ENCODE measurements at regions not wholly inside any gene's neighbourhood (a gene's known extent, or its start where the extent isn't known, plus 50 kb on each side); places are given as distances from the start of the nearest gene placed in this dataset.

GRCh38 chr2:14018620-14019019, 613.9 kb upstream of the LRATD1 start:
- Histone ChIP-seq H3K27me3 (ENCODE audit: insufficient read depth) (no peaks in the 10 kb centered on the region), H3K27ac (ENCODE audit: low read depth) (no peak overlapping the region), H3F3A (replicated peaks; ENCODE audit: low read depth) (no peaks in the 10 kb centered on the region), H4K20me1 (replicated peaks; ENCODE audit: insufficient read depth) (no peaks in the 10 kb centered on the region), H3K79me2 (replicated peaks; ENCODE audit: insufficient read depth) (no peaks in the 10 kb centered on the region), H3K4me3 (no peak overlapping the region), H3K4me2 (no peak overlapping the region), H3K9me2 (ENCODE audit: insufficient read depth) (no peaks in the 10 kb centered on the region), H2AFZ (no peak overlapping the region), H3K36me3 (ENCODE audit: insufficient read depth) (no peaks in the 10 kb centered on the region), H3K4me1 (ENCODE audit: insufficient read depth) (peaks cover 4% of the 10 kb centered on the region; the same call in 1 of the 2 replicates)
- H3K4me1 Mint-ChIP-seq = peaks cover 6% of the 10 kb centered on the region; the same call in 2 of the 3 replicates
- no peak overlapping the region for H3K4me3 Mint-ChIP-seq
- no peaks in the 10 kb centered on the region for H3K9me3 Mint-ChIP-seq
- peaks cover 2% of the 10 kb centered on the region for H3K27me3 Mint-ChIP-seq (ENCODE audit: insufficient read depth, low read depth, poor library complexity)
- no peak for ATAC-seq
- H3K36me3 Mint-ChIP-seq (ENCODE audit: low read depth) = no peaks in the 10 kb centered on the region
- H3K27ac Mint-ChIP-seq = no peak overlapping the region
- TF ChIP-seq POLR2AphosphoS5 (IDR thresholded peaks at IDR 0.05; ENCODE audit: low read depth) (no peak), CREB1 (CRISPR knock-in tag; IDR thresholded peaks at IDR 0.05; ENCODE audit: low read depth) (no peak), ZNF331 (CRISPR knock-in tag; IDR thresholded peaks at IDR 0.05; ENCODE audit: low read depth) (no peak), CTCF (conservative IDR thresholded peaks at IDR 0.05; ENCODE audit: low read depth in 2 of 2) (no peak), ZNF462 (CRISPR knock-in tag; IDR thresholded peaks at IDR 0.05) (no peak), EZH2phosphoT487 (IDR thresholded peaks at IDR 0.05; ENCODE audit: unreplicated experiment) (no peak), STAT1 (IDR thresholded peaks at IDR 0.05; ENCODE audit: unreplicated experiment) (no peak), EZH2 (IDR thresholded peaks at IDR 0.05; ENCODE audit: low read depth, unreplicated experiment) (no peak), JUNB (IDR thresholded peaks at IDR 0.05; ENCODE audit: unreplicated experiment) (no peak), ZNF114 (CRISPR knock-in tag; IDR thresholded peaks at IDR 0.05) (no peak)
- TF ChIP-seq, protein P1, sequence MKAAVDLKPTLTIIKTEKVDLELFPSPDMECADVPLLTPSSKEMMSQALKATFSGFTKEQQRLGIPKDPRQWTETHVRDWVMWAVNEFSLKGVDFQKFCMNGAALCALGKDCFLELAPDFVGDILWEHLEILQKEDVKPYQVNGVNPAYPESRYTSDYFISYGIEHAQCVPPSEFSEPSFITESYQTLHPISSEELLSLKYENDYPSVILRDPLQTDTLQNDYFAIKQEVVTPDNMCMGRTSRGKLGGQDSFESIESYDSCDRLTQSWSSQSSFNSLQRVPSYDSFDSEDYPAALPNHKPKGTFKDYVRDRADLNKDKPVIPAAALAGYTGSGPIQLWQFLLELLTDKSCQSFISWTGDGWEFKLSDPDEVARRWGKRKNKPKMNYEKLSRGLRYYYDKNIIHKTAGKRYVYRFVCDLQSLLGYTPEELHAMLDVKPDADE (IDR thresholded peaks at IDR 0.05) = no peak
- DNase-seq (ENCODE audit: low spot score) = no peak
